A549 (cell line): ENCODE measurements at regions not wholly inside any gene's neighbourhood (a gene's known extent, or its start where the extent isn't known, plus 50 kb on each side); places are given as distances from the start of the nearest gene placed in this dataset.
"Not testable (repeated sequence)": the region's sequence is repeated elsewhere in the genome, so short reads cannot be mapped to it uniquely, and the experiment has no call there.

Experiments
- ATAC-seq, 2 experiments: fragments of 200-7000 bp in 1 of 2; fragments of >200 bp in 1 of 2; cut with Nextera tagmentation in 1 of 2; cut with Tn5 transposase in 1 of 2; 3 replicates each; pipeline versions ENCODE4 v1.8.0 to v1.9.1; 2018 to 2020; ENCODE audit warnings: mild to moderate bottlenecking in 1 of 2, moderate library complexity in 1 of 2
- CTCF ChIA-PET: fragments of 300-600 bp; sonication (Branson Sonifier 250); formaldehyde crosslinking; extraction: SDS; loops from one replicate; lab custom pipeline; 2021; ENCODE audit warnings: antibody characterized with exemption, inconsistent platforms; lab: Yijun Ruan, JAX
- POLR2A ChIA-PET: fragments of 350-600 bp; formaldehyde crosslinking; extraction: SDS; loops from one replicate; lab custom pipeline; 2021; ENCODE audit warnings: antibody characterized with exemption, inconsistent platforms; lab: Yijun Ruan, JAX
- DNase-seq, 2 experiments: peaks; one replicate each; pipeline versions ENCODE4 v3.0.0 to v3.0.0-alpha.2; 2011 to 2016; ENCODE audit warnings: low read depth in 1 of 2, low spot score in 1 of 2
- FAIRE-seq: peaks from 2 replicates; lab custom pipeline; 2011; peaks lifted over from hg19 to GRCh38; lab: Jason Lieb, UNC
- H3K27ac ChIP-seq, 2 experiments: fragments of >200 bp; sonication (Bioruptor Twin); formaldehyde crosslinking; 3 replicates each; pipeline ENCODE4 v1.5.1; 2016 to 2017
- H3K4me1 ChIP-seq: fragments of >200 bp; sonication (Bioruptor Twin); formaldehyde crosslinking; 3 replicates; pipeline ENCODE4 v1.6.1; 2016
- H3K4me2 ChIP-seq: fragments of >200 bp; sonication (Bioruptor Twin); formaldehyde crosslinking; 3 replicates; pipeline ENCODE4 v1.6.1; 2016
- H3K4me3 ChIP-seq: fragments of >200 bp; sonication (Bioruptor Twin); formaldehyde crosslinking; 3 replicates; pipeline ENCODE4 v1.5.1; 2016
- H3K9me3 ChIP-seq: fragments of >200 bp; sonication (Bioruptor Twin); formaldehyde crosslinking; 3 replicates; pipeline ENCODE4 v1.6.1; 2016
- CBX8 ChIP-seq: fragments of 200-600 bp; sonication (generic); IDR thresholded peaks from 2 replicates; pipeline ENCODE4 v1.6.1; 2016
- CHD2 ChIP-seq: fragments of 150-350 bp; IDR thresholded peaks from 2 replicates; pipeline ENCODE4 v1.6.1; 2014; ENCODE audit warnings: low read length; ENCODE audit not compliant: partially characterized antibody
- CHD4 ChIP-seq: fragments of 200-600 bp; sonication (generic); IDR thresholded peaks from 2 replicates; pipeline ENCODE4 v1.6.1; 2016; ENCODE audit warnings: antibody characterized with exemption, mild to moderate bottlenecking, borderline replicate concordance
- EHMT2 ChIP-seq: fragments of 200-600 bp; sonication (generic); IDR thresholded peaks from 2 replicates; pipeline ENCODE4 v1.6.1; 2016; ENCODE audit warnings: antibody characterized with exemption, low read depth, mild to moderate bottlenecking, moderate library complexity
- EP300 ChIP-seq, 2 experiments: fragments of >200 bp; sonication (Bioruptor Twin); formaldehyde crosslinking; IDR thresholded peaks; 2 replicates in 1 of 2; 3 replicates in 1 of 2; pipeline ENCODE4 v1.6.1; 2016 to 2017
- ESRRA ChIP-seq: fragments of 150-350 bp; IDR thresholded peaks from 2 replicates; pipeline ENCODE4 v1.6.1; 2014; ENCODE audit warnings: mild to moderate bottlenecking, low read length, borderline replicate concordance
- FOSB ChIP-seq: fragments of 250-450 bp; sonication (Bioruptor Pico); IDR thresholded peaks from 2 replicates; pipeline ENCODE4 v1.5.0; 2020; ENCODE audit warnings: mild to moderate bottlenecking, moderate library complexity
- GATA3 ChIP-seq: IDR thresholded peaks from 2 replicates; pipeline ENCODE4 v1.6.1; 2012; ENCODE audit warnings: borderline replicate concordance
- HDAC2 ChIP-seq: fragments of 200-600 bp; sonication (generic); IDR thresholded peaks from 2 replicates; pipeline ENCODE4 v1.6.1; 2016
- HEYL ChIP-seq: fragments of 250-450 bp; sonication (Bioruptor Pico); IDR thresholded peaks from 2 replicates; pipeline ENCODE4 v1.8.0; 2021; ENCODE audit warnings: mild to moderate bottlenecking, moderate library complexity
- HOXA7 ChIP-seq: fragments of 250-450 bp; sonication (Bioruptor Pico); IDR thresholded peaks from 2 replicates; pipeline ENCODE4 v1.5.0; 2020; ENCODE audit warnings: mild to moderate bottlenecking, moderate library complexity
- HOXB13 ChIP-seq: fragments of 250-450 bp; sonication (Bioruptor Pico); IDR thresholded peaks from 2 replicates; pipeline ENCODE4 v1.5.0; 2020; ENCODE audit warnings: low read depth, mild to moderate bottlenecking, moderate library complexity
- JUN ChIP-seq, 2 experiments: fragments of >200 bp; sonication (Bioruptor Twin); formaldehyde crosslinking; IDR thresholded peaks; 2 replicates in 1 of 2; 3 replicates in 1 of 2; pipeline ENCODE4 v1.6.1; 2016 to 2017
- KDM5A ChIP-seq: fragments of 200-600 bp; sonication (generic); IDR thresholded peaks from 2 replicates; pipeline ENCODE4 v1.6.1; 2016; ENCODE audit warnings: antibody characterized with exemption, mild to moderate bottlenecking
- MYC ChIP-seq: IDR thresholded peaks from 2 replicates; pipeline ENCODE4 v1.6.1; 2012; ENCODE audit warnings: mild to moderate bottlenecking, inconsistent platforms, low read length, improper control_type of control experiment, borderline replicate concordance
- PHF8 ChIP-seq: fragments of 200-600 bp; sonication (generic); IDR thresholded peaks from 2 replicates; pipeline ENCODE4 v1.6.1; 2016; ENCODE audit warnings: low read depth, mild to moderate bottlenecking, antibody characterized with exemption, moderate library complexity, borderline replicate concordance
- POLR2A ChIP-seq: IDR thresholded peaks from 2 replicates; pipeline ENCODE4 v1.6.1; 2012; ENCODE audit warnings: mild to moderate bottlenecking, low read length
- RARB ChIP-seq: fragments of 250-450 bp; sonication (Bioruptor Pico); IDR thresholded peaks from 2 replicates; pipeline ENCODE4 v1.8.0; 2021; ENCODE audit warnings: mild to moderate bottlenecking, moderate library complexity
- SMC3 ChIP-seq: fragments of >200 bp; sonication (Bioruptor Twin); formaldehyde crosslinking; IDR thresholded peaks from 3 replicates; pipeline ENCODE4 v1.6.1; 2018; ENCODE audit warnings: inconsistent platforms
- SREBF2 ChIP-seq: fragments of 450-650 bp; IDR thresholded peaks from 2 replicates; pipeline ENCODE4 v1.6.1; 2014; ENCODE audit warnings: mild to moderate bottlenecking, moderate library complexity
- ZSCAN20 ChIP-seq: fragments of 250-450 bp; sonication (Bioruptor Pico); IDR thresholded peaks from 2 replicates; pipeline ENCODE4 v1.8.0; 2022; ENCODE audit warnings: mild to moderate bottlenecking, moderate library complexity
- whole genome bisulfite sequencing: methylation state at CpG from one replicate; pipeline ENCODE4 v1.1.6; 2017; ENCODE audit errors: missing lambda C conversion rate; 5-methylcytosine and 5-hydroxymethylcytosine counted together
- TF ChIP-seq, protein P1 (sequence below): IDR thresholded peaks from 2 replicates; pipeline ENCODE4 v1.6.1; 2012
- TF ChIP-seq, protein P2 (sequence below): IDR thresholded peaks from 2 replicates; pipeline ENCODE4 v1.6.1; 2012

DNA sequence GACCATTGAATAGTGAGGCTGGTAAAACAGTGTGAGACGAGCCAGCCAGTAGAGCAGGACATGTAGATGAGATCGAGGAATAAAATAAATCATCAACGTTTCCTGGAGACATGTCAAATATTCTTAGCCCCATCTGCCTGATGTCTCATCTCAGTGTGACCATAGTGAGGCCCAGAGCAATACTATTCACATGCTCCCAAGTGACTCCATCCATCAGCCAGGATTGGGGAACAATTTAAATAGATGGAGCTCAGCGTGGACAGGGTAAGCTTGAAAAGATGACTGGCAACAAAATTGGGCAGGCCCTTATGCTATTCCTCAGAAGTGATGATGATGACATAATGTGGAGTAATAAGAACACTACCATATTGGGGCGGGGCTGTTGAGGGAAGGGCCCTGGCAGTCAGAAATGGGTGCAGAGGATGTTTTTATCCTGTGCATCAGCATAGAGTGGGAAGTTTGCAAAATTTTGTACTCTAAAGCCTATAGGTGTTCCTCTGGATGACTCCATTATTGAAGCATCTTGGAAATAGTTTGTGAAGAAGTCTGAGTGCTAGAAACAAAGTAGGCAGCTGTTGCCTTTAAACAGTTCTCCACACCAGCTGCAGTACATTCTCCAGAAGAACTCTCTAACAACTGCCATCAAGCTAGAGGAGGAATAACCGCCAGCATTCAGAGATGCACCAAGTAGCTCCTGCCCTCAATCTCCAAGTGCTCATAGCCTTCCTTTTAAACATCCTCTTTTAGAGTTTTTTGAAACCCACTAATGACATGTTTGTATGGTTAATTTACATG lies 333.0 kb downstream of the DCHS2 start:
- CTCF ChIA-PET: no interaction called here
- DNase-seq: no peak
- POLR2A ChIA-PET: no interaction called here

GRCh38 chr4:154152546-154152945 lies 339.1 kb downstream of the DCHS2 start:
- 53% methylated on average over 13 of the region's 13 CpGs for WGBS
- H3K27ac ChIP-seq: no peak overlapping the region
- no peaks in the 10 kb centered on the region for H3K9me3 ChIP-seq
- FAIRE-seq: no peak
- no peak overlapping the region for H3K4me3 ChIP-seq
- CTCF ChIA-PET: no interaction called here
- no peak overlapping the region for H3K4me2 ChIP-seq
- POLR2A ChIA-PET: no interaction called here
- no peak for ATAC-seq
- H3K4me1 ChIP-seq: no peaks in the 10 kb centered on the region
- no peak for DNase-seq
- TF ChIP-seq, protein P1, sequence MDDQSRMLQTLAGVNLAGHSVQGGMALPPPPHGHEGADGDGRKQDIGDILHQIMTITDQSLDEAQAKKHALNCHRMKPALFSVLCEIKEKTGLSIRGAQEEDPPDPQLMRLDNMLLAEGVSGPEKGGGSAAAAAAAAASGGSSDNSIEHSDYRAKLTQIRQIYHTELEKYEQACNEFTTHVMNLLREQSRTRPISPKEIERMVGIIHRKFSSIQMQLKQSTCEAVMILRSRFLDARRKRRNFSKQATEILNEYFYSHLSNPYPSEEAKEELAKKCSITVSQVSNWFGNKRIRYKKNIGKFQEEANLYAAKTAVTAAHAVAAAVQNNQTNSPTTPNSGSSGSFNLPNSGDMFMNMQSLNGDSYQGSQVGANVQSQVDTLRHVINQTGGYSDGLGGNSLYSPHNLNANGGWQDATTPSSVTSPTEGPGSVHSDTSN: no peak
- TF ChIP-seq RARB (CRISPR knock-in tag) (no peak), HOXB13 (CRISPR knock-in tag) (no peak)

More for the DNA sequence above, 333.0 kb downstream of the DCHS2 start:
- Histone ChIP-seq H3K4me1 (no peaks in the 10 kb centered on the region), H3K4me3 (no peak overlapping the region), H3K27ac (no peak overlapping the region), H3K9me3 (no peaks in the 10 kb centered on the region), H3K4me2 (no peak overlapping the region)
- no peak for TF ChIP-seq HOXA7 (CRISPR knock-in tag)
- TF ChIP-seq KDM5A: no peak
- TF ChIP-seq, protein P1: no peak
- no peak for TF ChIP-seq RARB (CRISPR knock-in tag)
- no peak for TF ChIP-seq EHMT2
- TF ChIP-seq HDAC2: no peak
- no peak for TF ChIP-seq GATA3
- no peak for TF ChIP-seq ZSCAN20 (CRISPR knock-in tag)
- TF ChIP-seq FOSB: no peak
- TF ChIP-seq ESRRA: no peak
- TF ChIP-seq CHD4: no peak
- TF ChIP-seq HEYL (CRISPR knock-in tag): no peak
- no peak for TF ChIP-seq SREBF2
- TF ChIP-seq, protein P2, sequence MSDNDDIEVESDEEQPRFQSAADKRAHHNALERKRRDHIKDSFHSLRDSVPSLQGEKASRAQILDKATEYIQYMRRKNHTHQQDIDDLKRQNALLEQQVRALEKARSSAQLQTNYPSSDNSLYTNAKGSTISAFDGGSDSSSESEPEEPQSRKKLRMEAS: no peak
- 7% methylated on average over 6 of the region's 6 CpGs for WGBS
- no peak for FAIRE-seq
- no peak for ATAC-seq

GRCh38 chr4:154149236-154149635 lies 342.4 kb downstream of the DCHS2 start:
- 43% methylated on average over 5 of the region's 5 CpGs for WGBS
- H3K4me1 ChIP-seq, ATAC-seq, H3K27ac ChIP-seq, FAIRE-seq, POLR2A ChIA-PET, DNase-seq, CTCF ChIA-PET, H3K4me3 ChIP-seq, H3K9me3 ChIP-seq, H3K4me2 ChIP-seq: not testable (repeated sequence)

DNA sequence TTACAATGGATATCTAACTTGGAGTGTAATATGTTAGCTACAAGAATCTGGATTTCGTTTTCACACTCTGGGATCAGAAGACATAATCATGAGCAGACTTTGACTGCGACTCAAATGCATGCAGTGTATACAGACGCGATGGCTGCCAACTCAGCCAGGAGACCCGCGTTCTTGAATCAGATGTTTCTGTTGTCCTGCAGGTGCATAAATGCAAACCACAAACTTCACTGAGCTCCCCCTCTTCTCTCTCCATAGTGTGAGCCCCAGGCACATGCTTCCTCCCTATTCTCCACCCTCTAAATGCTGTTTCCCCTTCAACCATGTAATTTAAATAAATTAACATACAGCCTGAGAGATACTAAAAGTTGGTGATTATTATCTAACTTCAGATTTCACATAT lies 347.9 kb downstream of the DCHS2 start:
- no peak overlapping the region for H3K4me3 ChIP-seq
- TF ChIP-seq JUN (IDR thresholded peaks at IDR 0.05) (no peak), EP300 (IDR thresholded peaks at IDR 0.05) (no peak), PHF8 (no peak), CBX8 (no peak), MYC (no peak), SREBF2 (no peak), SMC3 (no peak), POLR2A (no peak), CHD2 (no peak), FOSB (no peak)
- TF ChIP-seq, all 56 proteins: peak for 0
- ChIA-PET POLR2A (no interaction called here), CTCF (no interaction called here)
- FAIRE-seq: no peak
- DNase-seq: no peak
- no peak for ATAC-seq
- Histone ChIP-seq H3K9me3 (no peaks in the 10 kb centered on the region), H3K27ac (no peak overlapping the region), H3K4me2 (no peak overlapping the region), H3K4me1 (no peaks in the 10 kb centered on the region)
- 71% methylated on average over 6 of the region's 6 CpGs for WGBS
